Activated naive CD4-positive, alpha-beta T cell treated with anti-CD3 and anti-CD28 coated beads for 36 hours (primary cell): ENCODE measurements at regions not wholly inside any gene's neighbourhood (a gene's known extent, or its start where the extent isn't known, plus 50 kb on each side); places are given as distances from the start of the nearest gene placed in this dataset.

Experiments
- CTCF ChIA-PET: fragments of 350-600 bp; sonication (Branson Sonifier 250); formaldehyde crosslinking; loops from one replicate; lab custom pipeline; 2021; ENCODE audit warnings: antibody characterized with exemption; lab: Charles Lee
- DNase-seq: peaks from one replicate; pipeline ENCODE4 v3.0.0-alpha.2; 2020
- H3K27ac Mint-ChIP-seq: one replicate; pipeline ENCODE4 v1.8.0; 2021; ENCODE audit warnings: mild to moderate bottlenecking, mixed read lengths
- H3K27me3 Mint-ChIP-seq: one replicate; pipeline ENCODE4 v1.8.0; 2021; ENCODE audit warnings: low read depth, mixed read lengths
- H3K36me3 Mint-ChIP-seq: one replicate; pipeline ENCODE4 v1.8.0; 2021; ENCODE audit warnings: low read depth, mixed read lengths
- H3K4me1 Mint-ChIP-seq: one replicate; pipeline ENCODE4 v1.8.0; 2021; ENCODE audit warnings: low read depth, mixed read lengths
- H3K4me3 Mint-ChIP-seq: one replicate; pipeline ENCODE4 v1.8.0; 2021; ENCODE audit warnings: mild to moderate bottlenecking, moderate library complexity, mixed read lengths
- H3K9me3 Mint-ChIP-seq: one replicate; pipeline ENCODE4 v1.8.0; 2021; ENCODE audit warnings: mixed read lengths
- intact Hi-C: fragments of 100-400 bp; cut with micrococcal nuclease; formaldehyde crosslinking; loops from one replicate; pipeline ENCODE4 v1.15.1; 2023

DNA sequence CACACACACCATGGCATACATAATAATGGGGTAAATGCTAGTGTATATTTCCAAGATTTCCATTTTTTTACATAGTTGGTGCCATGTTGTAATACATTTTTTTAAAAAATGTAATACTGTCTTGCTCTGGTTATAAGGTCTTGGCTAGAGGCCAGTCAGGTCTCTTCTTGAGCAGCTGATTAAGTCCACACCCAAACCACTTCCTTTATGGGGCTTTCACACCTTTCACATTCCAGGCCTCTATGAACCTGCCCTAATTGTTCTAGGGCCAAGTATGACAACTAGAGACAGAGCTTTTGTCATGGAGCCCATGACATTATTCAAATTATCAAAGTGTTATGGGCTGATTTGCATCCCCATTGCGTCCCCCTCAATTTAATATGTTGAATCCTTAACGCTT is 495.6 kb upstream of the CTNND2 start:
- Mint-ChIP-seq H3K27ac (no peak overlapping the region), H3K9me3 (peaks cover 3% of the 10 kb centered on the region), H3K36me3 (no peaks in the 10 kb centered on the region), H3K4me3 (no peak overlapping the region), H3K27me3 (no peaks in the 10 kb centered on the region), H3K4me1 (no peaks in the 10 kb centered on the region)
- CTCF ChIA-PET, result no interaction called here
- DNase-seq, result no peak
- intact Hi-C loops, result no loop called here

DNA sequence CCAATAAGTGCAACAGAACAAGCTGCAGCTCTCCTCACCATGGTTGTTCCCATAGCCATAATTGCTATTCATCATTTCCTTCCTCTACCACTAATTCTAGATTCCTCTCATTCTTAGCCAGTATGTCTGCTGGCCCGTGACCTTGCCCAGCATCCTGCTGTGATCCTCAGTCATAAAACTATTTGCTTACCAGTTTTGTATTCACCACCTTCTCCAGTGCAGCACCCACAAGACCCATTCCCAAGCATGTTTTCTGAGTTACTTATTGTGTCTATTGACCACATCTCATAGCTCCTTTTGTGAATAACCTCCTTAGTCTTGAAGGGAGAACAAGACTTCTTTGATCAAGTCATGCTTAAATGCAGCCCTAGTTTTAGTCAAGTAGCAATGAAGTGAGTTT is 488.0 kb upstream of the CTNND2 start:
- Mint-ChIP-seq H3K9me3 (peaks cover 3% of the 10 kb centered on the region), H3K4me3 (no peak overlapping the region), H3K27ac (no peak overlapping the region), H3K27me3 (no peaks in the 10 kb centered on the region), H3K4me1 (no peaks in the 10 kb centered on the region), H3K36me3 (no peaks in the 10 kb centered on the region)
- CTCF ChIA-PET, result no interaction called here
- intact Hi-C loops, result no loop called here
- DNase-seq, result no peak

DNA sequence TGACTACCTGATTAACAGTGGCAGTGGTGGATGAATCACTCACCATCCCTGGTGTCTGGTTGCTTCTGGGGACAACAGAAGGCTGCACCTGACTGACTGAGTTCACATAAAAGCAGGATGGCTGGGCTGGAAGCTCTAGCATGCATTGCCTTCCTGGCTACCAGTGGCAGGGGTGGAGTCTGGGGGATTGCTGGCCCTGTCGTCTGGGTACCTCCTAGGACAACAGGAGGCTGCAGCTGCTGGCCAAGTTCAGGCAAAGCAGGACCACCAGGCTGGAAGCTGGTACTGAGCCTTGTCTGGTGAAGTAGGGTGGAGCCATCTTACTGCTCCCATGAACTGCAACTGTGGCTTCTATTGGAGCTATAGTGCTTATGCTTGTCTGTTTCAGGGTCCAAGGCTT is 480.8 kb upstream of the CTNND2 start:
- Mint-ChIP-seq H3K27ac (no peak overlapping the region), H3K4me1 (no peaks in the 10 kb centered on the region), H3K36me3 (no peaks in the 10 kb centered on the region), H3K9me3 (peaks cover 9% of the 10 kb centered on the region), H3K4me3 (no peak overlapping the region), H3K27me3 (no peaks in the 10 kb centered on the region)
- DNase-seq, result no peak
- CTCF ChIA-PET, result no interaction called here
- intact Hi-C loops, result no loop called here

DNA sequence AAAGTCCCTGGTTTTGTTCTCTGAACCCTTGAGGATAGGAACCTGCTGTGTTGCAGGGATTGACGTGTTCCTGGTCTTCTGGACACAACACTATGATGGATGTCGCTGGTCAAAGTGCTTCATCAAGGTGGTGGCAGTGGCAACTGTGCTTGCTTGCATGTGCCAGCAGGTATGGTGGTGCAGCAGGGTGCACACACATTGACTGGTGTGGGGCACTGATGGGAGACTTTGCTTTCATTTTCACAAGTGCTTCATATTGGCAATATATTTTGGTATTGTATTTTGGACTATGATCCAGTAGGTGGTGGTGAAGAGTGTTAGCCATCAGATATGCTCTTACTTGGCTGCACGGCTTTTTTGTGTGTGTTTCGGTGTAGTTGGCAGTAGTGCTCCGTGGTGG is 479.8 kb upstream of the CTNND2 start:
- Mint-ChIP-seq H3K27me3 (no peaks in the 10 kb centered on the region), H3K9me3 (peaks cover 9% of the 10 kb centered on the region), H3K27ac (no peak overlapping the region), H3K4me1 (no peaks in the 10 kb centered on the region), H3K36me3 (no peaks in the 10 kb centered on the region), H3K4me3 (no peak overlapping the region)
- intact Hi-C loops, result no loop called here
- DNase-seq, result no peak
- CTCF ChIA-PET, result no interaction called here

DNA sequence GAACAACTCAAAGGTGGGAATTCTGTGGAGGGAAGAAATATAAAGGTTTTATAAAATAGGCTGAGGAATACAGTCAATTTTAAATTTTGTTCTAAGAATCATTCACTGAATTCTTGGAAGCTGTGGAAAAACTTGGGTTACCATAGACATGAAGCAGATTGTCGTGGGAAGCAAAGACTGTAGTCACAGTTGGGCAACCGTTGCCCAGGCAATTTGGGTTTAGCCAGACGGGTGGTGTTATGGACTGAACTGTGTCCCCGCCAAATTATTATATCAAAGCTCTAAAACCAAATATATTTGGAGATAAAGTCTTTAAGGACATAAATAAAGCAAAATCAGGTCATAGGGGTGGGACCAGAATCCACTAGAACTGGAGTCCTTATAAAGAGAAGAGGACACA is 463.7 kb upstream of the CTNND2 start:
- DNase-seq, result no peak
- intact Hi-C loops, result no loop called here
- Mint-ChIP-seq H3K4me1 (no peaks in the 10 kb centered on the region), H3K4me3 (no peak overlapping the region), H3K27ac (no peak overlapping the region), H3K9me3 (peaks cover 8% of the 10 kb centered on the region), H3K27me3 (no peaks in the 10 kb centered on the region), H3K36me3 (no peaks in the 10 kb centered on the region)
- CTCF ChIA-PET, result no interaction called here

DNA sequence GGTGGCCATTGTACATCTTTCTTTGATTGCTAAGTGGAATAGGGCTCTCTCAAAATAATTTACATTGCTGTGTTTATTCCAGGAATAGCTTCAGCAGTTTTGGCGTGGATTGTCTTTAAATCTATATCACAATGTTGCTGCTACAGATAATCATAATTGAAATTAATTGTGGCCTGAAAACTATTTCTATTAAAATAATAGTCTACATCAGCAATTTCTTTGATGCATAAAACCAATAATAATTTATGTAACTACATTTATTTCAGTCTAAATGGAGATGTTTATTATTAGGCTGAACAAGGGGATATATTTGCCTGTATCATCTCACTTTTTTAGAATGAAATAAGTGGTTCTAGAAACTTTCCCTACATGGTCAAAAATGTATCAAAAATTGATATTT is 456.0 kb upstream of the CTNND2 start:
- CTCF ChIA-PET, result no interaction called here

DNA sequence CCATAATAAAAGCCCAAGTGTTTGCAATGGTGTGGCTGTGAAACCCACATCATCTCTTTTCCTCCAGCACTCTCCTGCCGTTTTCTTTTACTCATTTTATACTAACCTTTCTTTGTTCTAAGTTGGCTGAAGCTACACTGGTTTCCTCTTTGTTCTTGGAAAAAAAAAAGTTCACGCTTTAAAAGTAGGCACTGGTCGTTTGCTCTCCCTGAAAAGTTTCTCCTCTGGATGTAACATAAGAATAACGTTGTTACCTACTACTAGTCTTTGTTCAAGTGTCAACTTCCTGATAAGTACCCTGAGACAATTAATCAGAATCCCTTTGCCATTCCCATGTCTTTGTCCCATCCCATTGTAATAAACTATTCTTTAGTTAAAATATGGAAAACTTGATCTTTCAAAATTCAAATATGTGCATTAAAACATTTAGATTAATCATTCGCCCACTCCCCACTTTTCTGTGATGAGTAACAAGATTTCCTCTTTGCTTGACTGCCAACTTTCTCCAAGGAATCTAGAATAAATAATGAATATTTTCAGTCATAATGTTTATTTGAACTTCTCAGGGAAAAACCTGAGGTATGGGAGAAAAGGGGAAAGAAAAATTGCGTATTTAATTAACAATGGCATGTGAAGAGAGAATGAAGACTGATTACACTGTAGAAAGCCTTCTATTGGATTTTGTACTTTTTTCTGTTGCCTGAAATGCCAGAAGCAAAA is 454.3 kb upstream of the CTNND2 start:
- H3K9me3 Mint-ChIP-seq, result peaks cover 12% of the 10 kb centered on the region

More for the DNA sequence above, 456.0 kb upstream of the CTNND2 start:
- DNase-seq, result no peak
- intact Hi-C loops, result no loop called here
- H3K36me3 Mint-ChIP-seq, result no peaks in the 10 kb centered on the region
- no peak overlapping the region for H3K4me3 Mint-ChIP-seq
- no peaks in the 10 kb centered on the region for H3K4me1 Mint-ChIP-seq
- H3K27me3 Mint-ChIP-seq, result no peaks in the 10 kb centered on the region
- H3K9me3 Mint-ChIP-seq, result peaks cover 12% of the 10 kb centered on the region
- H3K27ac Mint-ChIP-seq, result no peak overlapping the region

DNA sequence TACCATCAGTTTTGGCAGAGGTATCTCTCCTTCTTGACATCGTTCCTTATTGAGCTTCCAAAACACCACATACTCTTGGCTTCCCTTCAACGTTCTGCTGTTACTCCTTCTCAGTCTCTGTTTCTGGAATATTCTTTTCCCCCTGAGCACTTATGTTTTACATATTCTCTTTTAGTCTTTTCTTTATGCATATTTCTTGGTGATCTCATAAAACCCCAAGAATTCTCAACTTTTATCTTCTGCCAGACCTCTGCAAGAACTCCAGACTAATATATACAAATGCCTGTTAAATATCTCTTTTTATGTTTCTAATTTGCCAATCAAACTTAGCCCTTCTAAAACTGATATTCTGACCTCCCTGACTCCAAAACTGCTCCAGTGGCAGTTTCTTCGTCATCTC is 453.4 kb upstream of the CTNND2 start:
- Mint-ChIP-seq H3K27me3 (no peaks in the 10 kb centered on the region), H3K9me3 (peaks cover 12% of the 10 kb centered on the region), H3K27ac (no peak overlapping the region), H3K4me1 (no peaks in the 10 kb centered on the region), H3K36me3 (no peaks in the 10 kb centered on the region), H3K4me3 (no peak overlapping the region)
- DNase-seq, result no peak
- intact Hi-C loops, result no loop called here
- CTCF ChIA-PET, result no interaction called here

More for the DNA sequence above, 454.3 kb upstream of the CTNND2 start:
- Mint-ChIP-seq H3K4me3 (no peak overlapping the region), H3K27me3 (no peaks in the 10 kb centered on the region), H3K27ac (no peak overlapping the region), H3K4me1 (no peaks in the 10 kb centered on the region), H3K36me3 (no peaks in the 10 kb centered on the region)
- intact Hi-C loops, result no loop called here
- CTCF ChIA-PET, result no interaction called here
- no peak for DNase-seq

DNA sequence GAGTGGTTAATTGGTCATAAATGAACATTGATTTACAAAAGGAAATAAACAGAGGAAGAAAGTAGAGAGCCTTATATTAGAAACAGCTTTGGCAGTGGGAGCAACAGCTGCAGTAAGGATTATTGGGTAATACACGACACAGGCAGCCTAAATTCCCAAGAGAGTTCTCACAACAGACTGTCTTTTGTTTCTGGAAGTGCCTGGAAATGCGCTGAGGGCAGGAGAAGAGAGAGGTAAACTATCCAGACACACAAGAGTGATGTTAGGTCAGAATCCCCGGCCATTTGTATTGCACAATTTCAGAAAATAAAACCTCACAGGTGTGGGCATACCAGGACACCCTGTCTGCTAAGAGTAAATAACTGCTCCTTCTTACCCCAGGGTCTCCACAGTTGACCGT is 450.4 kb upstream of the CTNND2 start:
- no peaks in the 10 kb centered on the region for H3K4me1 Mint-ChIP-seq
- peaks cover 9% of the 10 kb centered on the region for H3K9me3 Mint-ChIP-seq
- DNase-seq, result no peak
- intact Hi-C loops, result no loop called here
- H3K4me3 Mint-ChIP-seq, result no peak overlapping the region
- no peaks in the 10 kb centered on the region for H3K27me3 Mint-ChIP-seq
- CTCF ChIA-PET, result no interaction called here
- H3K36me3 Mint-ChIP-seq, result no peaks in the 10 kb centered on the region
- no peak overlapping the region for H3K27ac Mint-ChIP-seq

DNA sequence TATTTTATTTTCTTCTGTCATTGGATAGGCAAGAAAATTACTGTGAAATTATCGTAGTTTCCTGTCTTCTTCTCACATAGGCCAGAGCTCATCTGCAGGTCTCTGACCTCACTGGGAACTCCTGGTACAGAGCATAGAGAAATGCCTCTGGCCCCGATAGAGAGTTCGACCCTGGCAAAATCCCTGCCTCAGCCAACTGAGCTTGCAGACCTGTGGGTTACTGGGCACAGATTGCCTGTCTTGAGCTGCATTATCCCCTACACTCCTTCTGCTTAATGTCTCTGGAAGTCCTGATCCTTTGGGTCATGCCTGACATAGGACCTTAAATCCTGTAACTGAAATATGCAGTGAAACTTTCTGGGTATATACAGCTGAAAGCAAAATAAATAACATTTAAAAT is 439.3 kb upstream of the CTNND2 start:
- no peak overlapping the region for H3K4me3 Mint-ChIP-seq
- H3K4me1 Mint-ChIP-seq, result no peaks in the 10 kb centered on the region
- peaks cover 3% of the 10 kb centered on the region for H3K9me3 Mint-ChIP-seq
- CTCF ChIA-PET, result interaction anchor here (0.6 kb wide), 1 partner anchor 800 kb away, joined by 3 read pairs; no protein-coding TSS in a partner anchor
- no peak for DNase-seq
- no peaks in the 10 kb centered on the region for H3K27me3 Mint-ChIP-seq
- intact Hi-C loops, result no loop called here
- H3K36me3 Mint-ChIP-seq, result no peaks in the 10 kb centered on the region
- H3K27ac Mint-ChIP-seq, result no peak overlapping the region

DNA sequence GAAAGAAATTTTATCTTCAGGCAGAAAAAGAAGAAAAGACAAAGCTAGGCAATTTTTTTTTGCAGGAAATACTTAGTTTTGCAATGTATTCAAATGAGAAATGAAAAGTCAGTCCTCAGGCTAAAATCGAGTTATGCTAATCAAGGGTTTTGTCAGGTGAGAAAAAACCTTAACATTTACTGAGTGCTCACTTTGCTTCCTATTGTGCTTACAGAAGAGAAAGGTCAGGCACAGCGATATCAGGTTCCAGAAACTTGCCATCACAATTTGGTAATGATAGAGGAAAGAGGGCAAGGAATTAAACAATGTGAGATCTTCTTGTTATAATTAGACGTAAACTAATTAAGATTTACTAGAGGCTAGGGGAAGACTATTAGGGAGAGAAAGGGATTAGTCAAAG is 431.7 kb upstream of the CTNND2 start:
- intact Hi-C loops, result no loop called here
- no peak overlapping the region for H3K27ac Mint-ChIP-seq
- H3K4me3 Mint-ChIP-seq, result no peak overlapping the region
- H3K4me1 Mint-ChIP-seq, result no peaks in the 10 kb centered on the region
- H3K36me3 Mint-ChIP-seq, result no peaks in the 10 kb centered on the region
- no peak for DNase-seq
- no peaks in the 10 kb centered on the region for H3K27me3 Mint-ChIP-seq
- H3K9me3 Mint-ChIP-seq, result peaks cover 7% of the 10 kb centered on the region
- CTCF ChIA-PET, result no interaction called here

DNA sequence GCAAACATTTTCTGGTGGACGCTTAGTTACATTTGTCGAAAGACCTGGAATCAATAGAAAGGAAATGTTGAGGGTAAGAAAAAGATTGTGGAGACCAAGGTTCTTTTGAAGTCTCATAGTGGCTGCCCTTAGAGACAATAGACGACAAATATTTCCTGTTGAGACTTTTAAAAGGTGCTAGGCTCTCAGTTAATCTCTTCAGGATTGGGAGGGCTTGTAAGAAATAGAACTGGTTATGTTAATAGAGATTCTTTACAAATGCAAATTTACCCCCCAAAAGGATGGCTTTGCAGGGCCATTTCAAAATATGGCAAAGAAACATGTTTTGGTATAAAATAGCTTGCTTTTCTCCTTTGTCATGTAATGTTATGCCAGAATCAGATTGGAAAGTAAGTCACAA is 428.2 kb upstream of the CTNND2 start:
- CTCF ChIA-PET, result no interaction called here

DNA sequence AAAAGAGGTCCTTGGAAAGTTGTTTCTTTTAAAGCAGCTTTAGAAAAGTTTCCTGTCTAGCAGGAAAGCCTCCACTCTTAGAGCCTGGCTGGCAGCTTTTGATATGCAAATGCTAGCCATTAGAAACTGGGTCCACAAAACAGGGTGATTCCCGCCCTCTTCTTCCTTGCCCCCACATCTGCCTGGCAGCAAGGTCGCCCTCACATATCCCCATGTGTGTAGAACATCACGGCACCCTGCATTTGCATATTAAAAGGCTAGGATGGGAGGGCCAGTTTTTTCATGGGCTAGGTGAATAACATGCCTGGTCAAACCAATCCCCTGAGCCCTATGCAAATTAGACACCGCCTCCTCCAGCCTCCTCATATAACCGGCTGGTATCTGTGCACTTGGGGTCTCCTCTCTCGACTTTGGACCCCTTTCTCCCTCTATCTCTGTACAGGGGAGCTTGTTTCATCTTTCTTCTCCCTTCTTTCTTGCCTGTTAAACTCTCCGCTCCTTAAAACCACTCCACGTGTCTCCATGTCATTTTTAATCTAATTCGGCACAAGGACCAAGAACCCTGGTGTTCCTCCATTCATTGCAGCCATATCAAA is 426.8 kb upstream of the CTNND2 start:
- intact Hi-C loops, result no loop called here
- Mint-ChIP-seq H3K9me3 (peaks cover 20% of the 10 kb centered on the region), H3K36me3 (no peaks in the 10 kb centered on the region), H3K27me3 (no peaks in the 10 kb centered on the region), H3K4me3 (no peak overlapping the region), H3K4me1 (no peaks in the 10 kb centered on the region), H3K27ac (no peak overlapping the region)
- CTCF ChIA-PET, result no interaction called here
- DNase-seq, result no peak

More for the DNA sequence above, 428.2 kb upstream of the CTNND2 start:
- Mint-ChIP-seq H3K36me3 (no peaks in the 10 kb centered on the region), H3K4me3 (no peak overlapping the region), H3K27me3 (no peaks in the 10 kb centered on the region), H3K27ac (no peak overlapping the region), H3K9me3 (peaks cover 18% of the 10 kb centered on the region), H3K4me1 (no peaks in the 10 kb centered on the region)
- intact Hi-C loops, result no loop called here
- no peak for DNase-seq
